Esophagus muscularis mucosa (tissue), 3 donors: ENCODE measurements at regions not wholly inside any gene's neighbourhood (a gene's known extent, or its start where the extent isn't known, plus 50 kb on each side); places are given as distances from the start of the nearest gene placed in this dataset.

Experiments
- POLR2AphosphoS5 ChIP-seq, 2 donors: sonication (generic); formaldehyde crosslinking; IDR thresholded peaks; one replicate each; pipeline ENCODE4 v1.6.1; 2017; ENCODE audit warnings: antibody characterized with exemption in 2 of 2
- TF ChIP-seq, protein P1 (sequence below), 3 experiments: fragments of 200-600 bp in 2 of 3; fragments of 450-650 bp in 1 of 3; sonication (generic) in 2 of 3; IDR thresholded peaks; one replicate each; pipeline ENCODE4 v1.5.1; 2017 to 2019; ENCODE audit warnings: antibody characterized with exemption in 3 of 3, mild to moderate bottlenecking in 2 of 3, moderate library complexity in 1 of 3

DNA sequence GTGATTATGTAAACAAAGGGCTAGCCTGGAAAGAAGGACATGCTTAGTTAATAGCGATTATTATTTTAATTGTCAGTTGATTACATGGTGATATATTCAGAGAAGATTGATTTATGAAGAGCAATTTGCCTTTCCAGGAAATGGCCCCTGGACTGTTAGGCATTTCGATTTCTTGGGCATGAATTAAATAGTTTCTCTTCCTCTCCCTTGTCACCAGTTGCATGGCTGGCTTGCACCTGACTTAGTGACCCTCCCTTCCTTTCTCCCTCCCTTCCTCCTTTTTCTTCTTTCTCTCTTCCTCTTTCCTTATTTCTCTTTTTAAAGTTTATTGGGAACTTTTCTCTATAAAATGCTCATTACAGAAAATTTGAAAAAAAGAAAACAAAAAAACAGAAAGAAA is 235.4 kb downstream of the CDC5L start:
- TF ChIP-seq, protein P1, sequence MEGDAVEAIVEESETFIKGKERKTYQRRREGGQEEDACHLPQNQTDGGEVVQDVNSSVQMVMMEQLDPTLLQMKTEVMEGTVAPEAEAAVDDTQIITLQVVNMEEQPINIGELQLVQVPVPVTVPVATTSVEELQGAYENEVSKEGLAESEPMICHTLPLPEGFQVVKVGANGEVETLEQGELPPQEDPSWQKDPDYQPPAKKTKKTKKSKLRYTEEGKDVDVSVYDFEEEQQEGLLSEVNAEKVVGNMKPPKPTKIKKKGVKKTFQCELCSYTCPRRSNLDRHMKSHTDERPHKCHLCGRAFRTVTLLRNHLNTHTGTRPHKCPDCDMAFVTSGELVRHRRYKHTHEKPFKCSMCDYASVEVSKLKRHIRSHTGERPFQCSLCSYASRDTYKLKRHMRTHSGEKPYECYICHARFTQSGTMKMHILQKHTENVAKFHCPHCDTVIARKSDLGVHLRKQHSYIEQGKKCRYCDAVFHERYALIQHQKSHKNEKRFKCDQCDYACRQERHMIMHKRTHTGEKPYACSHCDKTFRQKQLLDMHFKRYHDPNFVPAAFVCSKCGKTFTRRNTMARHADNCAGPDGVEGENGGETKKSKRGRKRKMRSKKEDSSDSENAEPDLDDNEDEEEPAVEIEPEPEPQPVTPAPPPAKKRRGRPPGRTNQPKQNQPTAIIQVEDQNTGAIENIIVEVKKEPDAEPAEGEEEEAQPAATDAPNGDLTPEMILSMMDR (IDR thresholded peaks at IDR 0.05): no peak
- no peak for TF ChIP-seq POLR2AphosphoS5 (IDR thresholded peaks at IDR 0.05)
